HG02642 (cell line): ENCODE measurements at regions not wholly inside any gene's neighbourhood (a gene's known extent, or its start where the extent isn't known, plus 50 kb on each side); places are given as distances from the start of the nearest gene placed in this dataset.

Experiments used
- ATAC-seq: cut with Tn5 transposase; IDR thresholded peaks from one replicate; pipeline ENCODE4 v1.9.1; 2021; ENCODE audit warnings: mild to moderate bottlenecking; ENCODE audit not compliant: unreplicated experiment, poor library complexity

DNA sequence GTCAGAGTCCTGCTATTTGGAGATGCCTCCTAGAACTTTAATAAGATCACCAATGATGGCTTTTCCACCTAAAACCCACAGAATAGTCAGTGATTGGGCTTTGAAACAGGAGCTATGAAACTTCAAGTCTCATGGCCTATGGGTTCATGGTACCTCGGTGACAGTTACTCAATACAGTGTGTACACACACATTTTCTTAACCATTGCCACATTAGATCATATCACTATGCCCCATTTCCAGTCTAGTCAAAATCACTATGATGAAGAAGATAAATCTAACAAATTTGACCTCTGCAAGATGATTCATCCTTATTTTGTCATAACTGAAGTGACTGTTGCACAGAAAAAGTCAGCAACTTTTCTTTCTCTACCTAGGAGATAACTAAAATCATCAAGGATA is 86.8 kb upstream of the OR13F1 start:
- ATAC-seq = no peak

DNA sequence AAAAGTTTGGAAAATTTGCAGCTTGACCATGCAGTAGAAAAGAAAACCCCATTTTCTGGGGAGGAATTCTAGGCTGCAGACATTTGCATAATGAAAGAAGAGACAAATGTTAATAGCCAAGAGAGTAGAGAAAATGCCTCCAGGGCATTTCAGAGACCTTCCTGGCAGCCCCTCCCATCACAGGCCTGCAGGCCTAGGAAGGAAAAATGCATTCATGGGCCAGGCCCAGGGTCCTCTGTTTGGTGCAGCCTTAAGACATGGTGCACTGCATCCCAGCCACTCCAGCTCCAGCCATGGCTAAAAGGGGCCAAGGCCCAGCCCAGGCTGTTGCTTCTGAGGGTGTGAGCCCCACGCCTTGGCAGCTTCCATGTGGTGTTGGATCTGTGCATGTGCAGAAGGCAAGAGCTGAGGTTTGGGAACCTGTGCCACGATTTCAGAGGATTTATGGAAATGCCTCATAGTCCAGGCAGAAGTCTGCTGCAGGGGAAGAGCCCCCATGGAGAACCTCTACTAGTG is 75.0 kb upstream of the OR13F1 start:
- ATAC-seq = no peak

DNA sequence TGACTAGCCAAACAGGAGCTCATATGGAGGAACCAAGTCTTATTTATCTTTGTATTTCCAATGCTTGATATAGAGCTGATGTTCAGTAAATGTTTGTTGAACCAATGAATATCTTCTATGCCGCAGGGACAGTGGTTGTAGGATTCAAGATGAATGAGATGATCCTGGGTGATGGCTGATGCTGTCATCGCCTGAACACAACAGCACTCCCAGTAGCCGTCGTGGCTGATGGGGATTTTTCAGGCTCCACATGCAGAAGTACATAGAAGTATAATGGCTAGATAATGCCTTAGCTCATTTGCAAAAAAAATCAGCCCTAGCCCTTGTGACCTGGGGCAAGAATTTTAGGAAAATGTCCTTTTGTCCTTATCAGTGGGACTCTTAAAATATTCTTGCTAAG is 69.0 kb upstream of the OR13F1 start:
- ATAC-seq = no peak

DNA sequence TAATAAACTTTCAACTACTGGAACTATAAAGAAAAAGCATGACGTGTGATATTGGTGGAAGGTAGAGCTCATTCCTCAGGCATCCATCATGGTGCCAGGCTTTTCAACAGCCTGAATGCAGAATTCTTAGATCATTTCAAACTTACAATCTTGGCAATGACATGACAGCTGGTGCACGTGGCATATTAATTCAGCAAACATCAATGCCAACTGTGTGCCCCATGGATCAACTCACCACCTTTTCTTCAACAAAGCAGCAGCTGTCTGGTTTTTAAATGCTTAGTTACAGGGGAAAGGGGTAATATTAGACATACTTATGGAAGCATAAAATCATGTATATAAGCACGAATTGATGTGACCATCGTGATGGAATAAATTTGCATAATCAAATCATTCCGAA is 56.0 kb upstream of the OR13F1 start:
- no peak for ATAC-seq
